ENCODE measurements at regions not wholly inside any gene's neighbourhood (a gene's known extent, or its start where the extent isn't known, plus 50 kb on each side); places are given as distances from the start of the nearest gene placed in this dataset.

DNA sequence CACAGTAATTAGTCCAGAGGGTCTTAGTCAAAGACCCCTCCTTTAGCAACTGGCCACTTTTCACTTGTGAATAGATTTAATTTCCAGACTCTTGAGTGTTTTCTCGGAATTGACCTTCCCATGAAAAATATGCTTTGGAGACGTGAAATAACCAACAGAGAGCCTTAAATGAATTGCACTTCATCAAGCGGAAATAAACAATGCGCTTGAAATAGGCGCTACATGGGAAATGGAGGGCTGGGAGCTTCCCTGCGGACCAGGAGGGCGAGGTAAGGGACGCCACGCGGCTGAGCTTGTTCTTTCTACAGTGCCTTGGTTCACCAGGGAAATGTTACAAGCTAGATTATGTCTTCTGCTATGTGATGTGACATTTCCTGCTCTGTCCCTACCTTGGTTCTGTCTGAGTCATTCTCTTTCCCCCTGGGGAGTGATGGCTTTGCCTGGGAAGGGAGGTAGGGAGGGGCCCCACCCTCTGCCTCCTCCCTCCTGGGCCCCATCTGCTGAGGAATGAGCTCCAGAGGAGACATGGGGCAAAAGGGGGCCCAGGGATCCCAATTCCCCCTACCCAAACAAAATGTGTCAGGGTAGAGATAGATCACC is 619.3 kb downstream of the PTPRU start:
- TF ChIP-seq, protein P1, sequence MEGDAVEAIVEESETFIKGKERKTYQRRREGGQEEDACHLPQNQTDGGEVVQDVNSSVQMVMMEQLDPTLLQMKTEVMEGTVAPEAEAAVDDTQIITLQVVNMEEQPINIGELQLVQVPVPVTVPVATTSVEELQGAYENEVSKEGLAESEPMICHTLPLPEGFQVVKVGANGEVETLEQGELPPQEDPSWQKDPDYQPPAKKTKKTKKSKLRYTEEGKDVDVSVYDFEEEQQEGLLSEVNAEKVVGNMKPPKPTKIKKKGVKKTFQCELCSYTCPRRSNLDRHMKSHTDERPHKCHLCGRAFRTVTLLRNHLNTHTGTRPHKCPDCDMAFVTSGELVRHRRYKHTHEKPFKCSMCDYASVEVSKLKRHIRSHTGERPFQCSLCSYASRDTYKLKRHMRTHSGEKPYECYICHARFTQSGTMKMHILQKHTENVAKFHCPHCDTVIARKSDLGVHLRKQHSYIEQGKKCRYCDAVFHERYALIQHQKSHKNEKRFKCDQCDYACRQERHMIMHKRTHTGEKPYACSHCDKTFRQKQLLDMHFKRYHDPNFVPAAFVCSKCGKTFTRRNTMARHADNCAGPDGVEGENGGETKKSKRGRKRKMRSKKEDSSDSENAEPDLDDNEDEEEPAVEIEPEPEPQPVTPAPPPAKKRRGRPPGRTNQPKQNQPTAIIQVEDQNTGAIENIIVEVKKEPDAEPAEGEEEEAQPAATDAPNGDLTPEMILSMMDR (IDR thresholded peaks at IDR 0.05 in 8 of 11, conservative IDR thresholded peaks at IDR 0.05 in 3 of 11): no peak
- TF ChIP-seq POLR2A (IDR thresholded peaks at IDR 0.05): no peak
- TF ChIP-seq POLR2AphosphoS5 (IDR thresholded peaks at IDR 0.05): no peak

Data from spleen (tissue), 7 donors.